ENCODE measurements at regions not wholly inside any gene's neighbourhood (a gene's known extent, or its start where the extent isn't known, plus 50 kb on each side); places are given as distances from the start of the nearest gene placed in this dataset.

- no peak for TF ChIP-seq CTCF (IDR thresholded peaks at IDR 0.05; ENCODE audit: low read length)
- TF ChIP-seq EZH2 (optimal IDR thresholded peaks at IDR 0.05; ENCODE audit: low read depth, low read length), result no peak
- TF ChIP-seq EZH2phosphoT487 (IDR thresholded peaks at IDR 0.05; ENCODE audit: low read length), result no peak
Observed at GRCh38 chr6:130587778-130588520, 222.1 kb downstream of the TMEM200A start.

All from MM.1S (cell line).